Fibroblast of villous mesenchyme (primary cell): ENCODE measurements at regions not wholly inside any gene's neighbourhood (a gene's known extent, or its start where the extent isn't known, plus 50 kb on each side); places are given as distances from the start of the nearest gene placed in this dataset.

Experiments used
- DNase-seq: peaks from one replicate; pipeline ENCODE4 v3.0.0-alpha.2; 2010; ENCODE audit warnings: low read depth
- H3K4me3 ChIP-seq: 2 replicates; pipeline ENCODE4 v1.5.1; 2011; ENCODE audit warnings: low read depth, mild to moderate bottlenecking, low read length
- CTCF ChIP-seq: IDR thresholded peaks from 2 replicates; pipeline ENCODE4 v1.5.1; 2012; ENCODE audit warnings: low read depth, mild to moderate bottlenecking, low read length; ENCODE audit not compliant: insufficient read depth

- no peak for DNase-seq
- no peak for TF ChIP-seq CTCF
- no peak overlapping the region for H3K4me3 ChIP-seq
Measured at GRCh38 chr1:5473268-5473667, 519.0 kb downstream of the NPHP4 start.

GRCh38 chr1:5466487-5466886 lies 525.7 kb downstream of the NPHP4 start:
- TF ChIP-seq CTCF = no peak
- DNase-seq = no peak
- H3K4me3 ChIP-seq = no peak overlapping the region

GRCh38 chr1:5465281-5465711 lies 526.9 kb downstream of the NPHP4 start:
- TF ChIP-seq CTCF = no peak

GRCh38 chr1:5464366-5464765 lies 527.9 kb downstream of the NPHP4 start:
- H3K4me3 ChIP-seq = no peak overlapping the region
- no peak for TF ChIP-seq CTCF
- DNase-seq = no peak

More at GRCh38 chr1:5465281-5465711, 526.9 kb downstream of the NPHP4 start:
- DNase-seq = no peak
- H3K4me3 ChIP-seq = no peak overlapping the region

GRCh38 chr1:5460974-5461373 lies 531.3 kb downstream of the NPHP4 start:
- no peak for TF ChIP-seq CTCF

GRCh38 chr1:5459839-5460610 lies 532.2 kb downstream of the NPHP4 start:
- TF ChIP-seq CTCF = no peak
- no peak for DNase-seq
- no peak overlapping the region for H3K4me3 ChIP-seq

More at GRCh38 chr1:5460974-5461373, 531.3 kb downstream of the NPHP4 start:
- DNase-seq = no peak
- H3K4me3 ChIP-seq = no peak overlapping the region

GRCh38 chr1:5458248-5458647 lies 534.0 kb downstream of the NPHP4 start:
- no peak for TF ChIP-seq CTCF
- no peak overlapping the region for H3K4me3 ChIP-seq
- no peak for DNase-seq
